ENCODE measurements at regions not wholly inside any gene's neighbourhood (a gene's known extent, or its start where the extent isn't known, plus 50 kb on each side); places are given as distances from the start of the nearest gene placed in this dataset.

GRCh38 chr1:222278501-222278900 lies 269.4 kb downstream of the HHIPL2 start:
- no peak for DNase-seq
- no peaks in the 10 kb centered on the region for H3K4me1 Mint-ChIP-seq (ENCODE audit: low read depth, unreplicated experiment)
- BruUV-seq (replicated peaks), result no TSS peak
- CTCF ChIA-PET, result no interaction called here
- TF ChIP-seq, protein P1, sequence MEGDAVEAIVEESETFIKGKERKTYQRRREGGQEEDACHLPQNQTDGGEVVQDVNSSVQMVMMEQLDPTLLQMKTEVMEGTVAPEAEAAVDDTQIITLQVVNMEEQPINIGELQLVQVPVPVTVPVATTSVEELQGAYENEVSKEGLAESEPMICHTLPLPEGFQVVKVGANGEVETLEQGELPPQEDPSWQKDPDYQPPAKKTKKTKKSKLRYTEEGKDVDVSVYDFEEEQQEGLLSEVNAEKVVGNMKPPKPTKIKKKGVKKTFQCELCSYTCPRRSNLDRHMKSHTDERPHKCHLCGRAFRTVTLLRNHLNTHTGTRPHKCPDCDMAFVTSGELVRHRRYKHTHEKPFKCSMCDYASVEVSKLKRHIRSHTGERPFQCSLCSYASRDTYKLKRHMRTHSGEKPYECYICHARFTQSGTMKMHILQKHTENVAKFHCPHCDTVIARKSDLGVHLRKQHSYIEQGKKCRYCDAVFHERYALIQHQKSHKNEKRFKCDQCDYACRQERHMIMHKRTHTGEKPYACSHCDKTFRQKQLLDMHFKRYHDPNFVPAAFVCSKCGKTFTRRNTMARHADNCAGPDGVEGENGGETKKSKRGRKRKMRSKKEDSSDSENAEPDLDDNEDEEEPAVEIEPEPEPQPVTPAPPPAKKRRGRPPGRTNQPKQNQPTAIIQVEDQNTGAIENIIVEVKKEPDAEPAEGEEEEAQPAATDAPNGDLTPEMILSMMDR (IDR thresholded peaks at IDR 0.05; ENCODE audit: unreplicated experiment), result no peak
- no peak overlapping the region for H3K27ac Mint-ChIP-seq (ENCODE audit: unreplicated experiment)
- H3K36me3 Mint-ChIP-seq (ENCODE audit: insufficient read depth, unreplicated experiment), result no peaks in the 10 kb centered on the region
- no peaks in the 10 kb centered on the region for H3K9me3 Mint-ChIP-seq (ENCODE audit: low read depth, unreplicated experiment)
- H3K27me3 Mint-ChIP-seq (ENCODE audit: unreplicated experiment), result peaks cover 35% of the 10 kb centered on the region
- intact Hi-C loops (cut with micrococcal nuclease; ENCODE audit: unreplicated experiment), result no loop called here
- H3K4me3 Mint-ChIP-seq (ENCODE audit: low read depth, unreplicated experiment), result no peak overlapping the region

DNA sequence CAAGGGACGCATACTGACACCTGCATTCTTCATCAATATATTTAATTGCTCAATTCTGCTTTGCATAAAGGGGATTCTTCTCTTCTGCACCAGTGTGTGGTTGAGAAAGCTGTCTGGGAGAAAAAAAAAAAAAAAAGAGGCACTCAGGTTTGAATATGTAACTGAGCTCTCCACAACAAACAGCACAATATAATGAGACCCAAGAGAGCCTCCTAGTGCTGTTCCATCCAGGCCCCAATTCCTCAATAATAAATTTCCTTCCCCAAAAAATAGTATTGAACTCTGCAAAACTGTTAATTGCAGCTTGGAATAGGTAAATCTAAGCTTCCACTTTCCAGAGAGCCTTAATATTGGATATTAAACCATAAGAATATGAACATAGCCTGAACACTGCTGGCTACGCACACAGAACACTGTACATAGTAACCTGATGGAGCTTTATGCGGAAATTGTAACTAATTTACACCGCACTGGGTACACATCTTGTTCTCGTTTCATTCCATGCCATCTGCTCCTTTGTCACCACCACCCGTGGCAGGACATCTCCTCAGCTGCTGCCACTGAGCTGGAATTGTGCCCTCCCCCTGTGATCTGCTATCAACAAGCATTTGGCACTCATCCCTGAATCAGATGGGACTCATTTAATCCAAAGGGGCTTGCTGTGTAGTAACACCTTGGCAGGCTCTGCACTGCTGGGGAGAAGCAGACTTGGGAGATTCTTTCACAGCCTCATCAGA lies 272.0 kb downstream of the HHIPL2 start:
- CTCF ChIA-PET, result no interaction called here

DNA sequence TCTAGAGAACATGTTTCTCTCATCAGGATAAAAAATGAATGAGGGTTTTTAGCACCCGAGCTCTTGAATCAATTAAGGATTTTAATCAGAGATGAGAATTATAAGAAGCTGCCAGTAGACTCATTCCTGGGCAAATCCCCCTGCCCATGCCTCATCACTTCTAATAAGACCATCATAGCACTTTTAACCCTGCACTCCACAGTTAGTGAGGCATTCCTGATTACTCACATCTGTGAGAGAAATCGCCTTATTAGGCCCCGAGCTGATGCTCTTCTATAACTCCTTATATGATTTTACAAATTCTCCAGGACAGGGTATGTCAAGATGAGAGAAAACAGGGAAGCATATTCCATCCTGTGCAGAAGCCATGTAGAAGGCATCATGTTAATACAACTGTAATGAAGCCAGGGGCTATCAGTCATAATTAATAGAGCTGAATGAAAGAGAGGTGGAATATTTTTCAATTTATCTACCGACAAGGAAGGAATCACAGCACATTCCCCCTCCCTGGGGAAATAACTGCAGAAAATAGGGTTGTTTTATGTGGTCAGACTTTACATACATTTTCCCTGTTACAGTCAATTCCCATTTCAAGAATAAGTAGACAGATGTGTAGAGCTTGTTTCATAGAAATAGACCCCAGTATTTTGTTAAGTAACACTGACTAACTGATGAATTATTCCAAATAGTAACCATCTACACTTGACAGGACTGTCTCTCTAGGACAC lies 272.7 kb downstream of the HHIPL2 start:
- intact Hi-C loops (cut with micrococcal nuclease; ENCODE audit: unreplicated experiment), result no loop called here
- Mint-ChIP-seq H3K27me3 (ENCODE audit: unreplicated experiment) (peaks cover 55% of the 10 kb centered on the region), H3K4me1 (ENCODE audit: low read depth, unreplicated experiment) (no peaks in the 10 kb centered on the region), H3K36me3 (ENCODE audit: insufficient read depth, unreplicated experiment) (no peaks in the 10 kb centered on the region), H3K27ac (ENCODE audit: unreplicated experiment) (no peak overlapping the region), H3K4me3 (ENCODE audit: low read depth, unreplicated experiment) (no peak overlapping the region), H3K9me3 (ENCODE audit: low read depth, unreplicated experiment) (no peaks in the 10 kb centered on the region)
- no peak for DNase-seq
- no TSS peak for BruUV-seq (replicated peaks)
- TF ChIP-seq, protein P1 (IDR thresholded peaks at IDR 0.05; ENCODE audit: unreplicated experiment), result no peak
- CTCF ChIA-PET, result no interaction called here

More for the DNA sequence above, 272.0 kb downstream of the HHIPL2 start:
- no TSS peak for BruUV-seq (replicated peaks)
- DNase-seq, result no peak
- Mint-ChIP-seq H3K9me3 (ENCODE audit: low read depth, unreplicated experiment) (no peaks in the 10 kb centered on the region), H3K27ac (ENCODE audit: unreplicated experiment) (no peak overlapping the region), H3K4me1 (ENCODE audit: low read depth, unreplicated experiment) (no peaks in the 10 kb centered on the region), H3K27me3 (ENCODE audit: unreplicated experiment) (peaks cover 47% of the 10 kb centered on the region), H3K4me3 (ENCODE audit: low read depth, unreplicated experiment) (no peak overlapping the region), H3K36me3 (ENCODE audit: insufficient read depth, unreplicated experiment) (no peaks in the 10 kb centered on the region)
- intact Hi-C loops (cut with micrococcal nuclease; ENCODE audit: unreplicated experiment), result no loop called here
- TF ChIP-seq, protein P1 (IDR thresholded peaks at IDR 0.05; ENCODE audit: unreplicated experiment), result no peak

GRCh38 chr1:222266223-222267196 lies 281.4 kb downstream of the HHIPL2 start:
- H3K27ac Mint-ChIP-seq (ENCODE audit: unreplicated experiment), result no peak overlapping the region
- TF ChIP-seq, protein P1 (IDR thresholded peaks at IDR 0.05; ENCODE audit: unreplicated experiment), result no peak

More at GRCh38 chr1:222266223-222267196, 281.4 kb downstream of the HHIPL2 start:
- intact Hi-C loops (cut with micrococcal nuclease; ENCODE audit: unreplicated experiment), result no loop called here
- Mint-ChIP-seq H3K36me3 (ENCODE audit: insufficient read depth, unreplicated experiment) (no peaks in the 10 kb centered on the region), H3K4me3 (ENCODE audit: low read depth, unreplicated experiment) (no peak overlapping the region), H3K27me3 (ENCODE audit: unreplicated experiment) (peaks cover 13% of the 10 kb centered on the region), H3K4me1 (ENCODE audit: low read depth, unreplicated experiment) (no peaks in the 10 kb centered on the region), H3K9me3 (ENCODE audit: low read depth, unreplicated experiment) (no peaks in the 10 kb centered on the region)
- BruUV-seq (replicated peaks), result no TSS peak
- no peak for DNase-seq
- CTCF ChIA-PET, result no interaction called here

All from Calu3 (cell line).